IPS-18c (cell line): ENCODE measurements at regions not wholly inside any gene's neighbourhood (a gene's known extent, or its start where the extent isn't known, plus 50 kb on each side); places are given as distances from the start of the nearest gene placed in this dataset.
"Not testable (repeated sequence)": the region's sequence is repeated elsewhere in the genome, so short reads cannot be mapped to it uniquely, and the experiment has no call there.

Experiments
- H3K4me3 ChIP-seq: 2 replicates; pipeline ENCODE4 v1.7.0; 2013; ENCODE audit warnings: low read depth, mild to moderate bottlenecking, low read length, moderate library complexity; ENCODE audit not compliant: insufficient read depth
- H3K9me3 ChIP-seq: one replicate; pipeline ENCODE4 v1.6.1; 2013; ENCODE audit warnings: mild to moderate bottlenecking, low read length, moderate library complexity; ENCODE audit not compliant: control insufficient read depth, insufficient read depth

- H3K4me3 ChIP-seq: no peak overlapping the region
- H3K9me3 ChIP-seq: peaks cover 6% of the 10 kb centered on the region
Measured at GRCh38 chr15:31579976-31580375, 253.3 kb downstream of the KLF13 start.

DNA sequence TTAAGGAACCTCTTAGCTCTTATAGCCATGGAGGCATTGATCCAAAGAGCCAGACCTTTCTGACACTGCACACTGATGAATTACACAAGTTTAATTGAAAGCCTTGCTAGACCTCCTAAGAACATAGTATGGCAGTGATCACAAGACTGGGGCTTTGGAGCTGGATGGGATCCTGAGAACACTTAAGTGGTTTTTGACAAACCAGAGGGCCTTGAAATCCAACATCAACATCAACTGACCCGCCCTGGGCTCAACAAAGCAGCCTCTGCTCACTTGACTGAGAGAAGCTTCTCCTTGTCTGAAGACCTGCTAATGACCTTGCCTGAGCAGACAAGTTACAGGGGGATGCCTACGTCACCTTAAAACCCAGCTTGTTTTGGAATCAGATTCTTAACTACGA, 257.6 kb downstream of the KLF13 start:
- no peak overlapping the region for H3K4me3 ChIP-seq
- H3K9me3 ChIP-seq: peaks cover 6% of the 10 kb centered on the region

DNA sequence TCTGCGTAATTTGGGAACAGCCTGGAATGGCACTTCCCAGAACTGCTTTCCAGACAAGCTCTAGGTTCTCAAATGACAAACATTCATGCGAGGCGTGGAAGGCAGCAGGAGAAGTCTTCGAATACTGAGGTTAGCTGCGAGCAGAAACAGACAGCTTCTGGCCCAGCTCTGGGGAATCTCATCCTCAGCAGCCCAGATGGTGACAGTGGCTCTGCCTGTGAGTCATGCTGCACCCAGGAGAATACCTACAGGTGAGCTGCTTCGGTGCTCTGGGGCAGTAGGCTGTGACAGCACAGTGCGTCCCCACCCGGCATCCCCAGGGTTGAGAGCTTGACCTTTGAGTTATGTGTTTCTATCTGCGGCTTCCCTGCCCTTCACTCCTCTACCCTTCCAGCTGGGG, 258.6 kb downstream of the KLF13 start:
- H3K9me3 ChIP-seq: peaks cover 6% of the 10 kb centered on the region
- H3K4me3 ChIP-seq: no peak overlapping the region

GRCh38 chr15:31586841-31587240, 260.2 kb downstream of the KLF13 start:
- Histone ChIP-seq H3K4me3 (no peak overlapping the region), H3K9me3 (peaks cover 6% of the 10 kb centered on the region)

DNA sequence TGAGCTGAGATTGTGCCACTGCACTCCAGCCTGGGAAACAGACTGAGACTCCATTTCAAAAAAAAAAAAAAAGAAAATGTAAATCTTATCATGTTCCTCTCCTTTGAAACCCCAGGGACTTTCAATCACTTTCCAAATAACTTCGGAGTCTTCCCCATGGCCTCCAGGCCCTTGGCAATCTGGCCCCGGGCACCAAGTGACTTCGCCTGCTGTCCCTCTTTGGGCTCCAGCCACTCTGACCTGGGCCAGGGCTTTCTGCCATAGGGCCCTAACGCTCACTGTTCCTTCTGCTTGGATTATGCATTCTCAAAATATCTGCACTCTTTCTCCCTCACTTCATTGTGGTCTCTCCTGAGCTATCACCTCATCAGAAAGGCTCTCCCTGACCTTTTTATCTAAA, 260.9 kb downstream of the KLF13 start:
- Histone ChIP-seq H3K9me3 (peaks cover 3% of the 10 kb centered on the region), H3K4me3 (no peak overlapping the region)

DNA sequence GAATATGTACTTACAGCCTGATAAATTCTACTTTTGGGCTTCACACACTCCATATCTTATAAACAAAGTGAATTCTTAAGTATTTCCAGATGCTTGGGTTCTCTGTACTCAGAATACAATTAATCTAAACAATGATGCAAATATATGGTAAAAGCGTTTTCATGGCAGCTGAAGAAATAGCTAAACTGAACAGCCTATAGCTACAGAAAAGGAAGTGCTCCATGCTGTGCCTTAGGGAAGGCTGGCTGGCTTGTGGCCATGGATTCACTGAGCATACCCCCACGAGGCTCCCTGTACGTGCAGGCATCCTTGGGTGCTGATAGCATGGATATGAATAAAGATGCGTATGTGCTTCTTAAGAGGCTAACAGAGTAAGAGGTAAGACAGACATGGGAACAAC, 264.0 kb downstream of the KLF13 start:
- H3K9me3 ChIP-seq: peaks cover 2% of the 10 kb centered on the region
- no peak overlapping the region for H3K4me3 ChIP-seq

DNA sequence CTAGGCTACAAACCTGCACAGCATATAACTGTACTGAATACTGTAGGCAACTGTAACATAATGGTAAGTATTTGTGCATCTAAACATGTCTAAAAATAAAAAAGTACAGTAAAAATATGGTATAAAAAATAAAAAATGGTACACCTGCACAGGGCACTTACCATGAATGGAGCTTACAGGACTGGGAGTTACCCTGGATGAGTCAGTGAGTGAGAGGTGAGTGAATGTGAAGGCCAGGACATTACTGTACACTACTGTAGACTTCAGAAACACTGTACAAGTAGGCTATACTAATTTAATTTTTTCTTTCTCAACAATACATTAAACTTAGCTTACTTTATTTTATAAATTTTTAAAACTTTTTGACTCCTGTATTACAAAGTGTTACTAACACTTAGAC, 265.3 kb downstream of the KLF13 start:
- H3K9me3 ChIP-seq: peaks cover 2% of the 10 kb centered on the region

DNA sequence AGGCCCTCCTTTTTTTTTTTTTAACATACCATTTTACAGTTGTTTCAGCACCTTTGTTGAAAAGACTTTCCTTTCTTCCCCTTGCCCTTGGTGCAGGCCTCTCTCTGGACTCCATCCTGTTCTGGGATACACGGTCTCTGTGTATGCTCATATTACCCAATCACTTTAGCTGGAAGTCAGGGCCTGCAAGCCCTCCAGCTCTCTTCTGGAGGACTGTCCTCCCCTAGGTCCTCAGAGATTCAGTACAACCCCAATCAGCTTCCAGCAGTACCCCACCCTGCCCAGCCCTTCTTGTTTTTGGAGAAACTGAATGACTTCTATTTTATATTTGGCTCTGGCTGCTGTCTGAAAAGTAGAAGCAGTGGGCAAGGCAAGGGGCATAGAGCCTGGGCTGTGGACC, 270.8 kb downstream of the KLF13 start:
- peaks cover 2% of the 10 kb centered on the region for H3K9me3 ChIP-seq

More for the DNA sequence above, 265.3 kb downstream of the KLF13 start:
- no peak overlapping the region for H3K4me3 ChIP-seq

GRCh38 chr15:31598620-31599019, 272.0 kb downstream of the KLF13 start:
- no peak overlapping the region; the same call in 1 of the 2 replicates for H3K4me3 ChIP-seq
- no peaks in the 10 kb centered on the region for H3K9me3 ChIP-seq

More for the DNA sequence above, 270.8 kb downstream of the KLF13 start:
- H3K4me3 ChIP-seq: no peak overlapping the region

DNA sequence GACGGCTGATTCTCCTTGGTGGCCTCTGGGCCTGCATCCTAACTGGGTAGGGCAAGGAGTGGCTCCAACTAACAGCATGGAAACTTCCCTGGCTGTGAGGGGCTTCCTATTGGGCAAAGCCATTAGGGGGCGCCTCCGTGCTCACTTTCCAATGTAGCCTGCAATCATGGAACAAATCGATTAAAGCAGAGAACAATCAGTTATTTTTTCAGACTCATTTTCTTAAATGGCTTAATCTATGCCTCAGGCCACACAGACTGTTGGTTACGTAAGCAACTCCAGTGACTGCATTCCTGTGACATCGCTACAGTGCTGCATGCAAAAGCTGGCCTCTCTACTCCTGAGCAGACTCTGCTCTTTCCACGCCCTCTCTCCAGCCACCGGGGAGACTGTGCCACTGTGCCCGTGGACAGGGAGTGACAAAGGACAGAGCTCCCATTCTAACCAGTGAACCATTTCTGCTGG, 278.9 kb downstream of the KLF13 start:
- Histone ChIP-seq H3K9me3 (no peaks in the 10 kb centered on the region), H3K4me3 (no peak overlapping the region)

DNA sequence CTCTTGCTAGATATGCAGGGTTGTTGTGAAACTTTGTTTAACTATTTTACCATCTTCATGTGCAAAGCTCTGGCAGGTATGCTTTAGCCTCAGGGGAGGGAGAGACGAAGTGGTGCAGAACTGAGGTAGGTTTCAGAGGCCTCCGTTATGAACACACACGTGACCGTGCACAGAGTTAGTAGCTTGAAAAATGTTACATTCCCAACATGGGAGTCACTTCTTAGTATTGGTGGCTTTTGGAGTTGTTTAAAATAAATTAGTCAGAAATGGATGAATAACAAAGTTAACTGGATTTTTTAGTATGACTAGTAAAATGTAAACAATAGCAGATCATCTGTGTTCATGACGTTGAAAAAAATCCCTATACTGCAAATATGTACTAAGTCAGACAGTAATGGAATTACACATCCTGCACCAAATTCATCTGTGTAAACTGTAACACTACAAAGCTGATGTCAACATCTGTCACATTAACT, 279.6 kb downstream of the KLF13 start:
- H3K4me3 ChIP-seq: no peak overlapping the region
- no peaks in the 10 kb centered on the region for H3K9me3 ChIP-seq

- Histone ChIP-seq H3K9me3 (no peaks in the 10 kb centered on the region), H3K4me3 (no peak overlapping the region)
Measured at GRCh38 chr15:31606931-31607497, 280.4 kb downstream of the KLF13 start.

DNA sequence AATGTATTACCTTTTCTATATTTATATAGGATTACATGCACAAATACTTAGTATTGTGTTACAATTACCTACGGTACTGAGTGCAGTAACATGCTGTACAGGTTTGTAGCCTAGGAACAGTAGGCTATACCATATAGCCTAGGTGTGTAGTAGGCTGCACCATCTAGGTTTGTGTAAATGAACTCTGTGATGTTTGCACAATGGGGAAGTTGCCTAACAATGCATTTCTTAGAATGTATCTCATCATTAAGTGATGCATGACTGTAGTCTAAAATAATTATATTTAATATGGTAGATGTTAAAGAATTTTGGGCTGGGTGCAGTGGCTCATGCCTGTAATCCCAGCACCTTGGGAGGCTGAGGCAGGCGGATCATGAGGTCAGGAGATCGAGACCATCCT, 281.0 kb downstream of the KLF13 start:
- no peak overlapping the region for H3K4me3 ChIP-seq
- H3K9me3 ChIP-seq: no peaks in the 10 kb centered on the region

DNA sequence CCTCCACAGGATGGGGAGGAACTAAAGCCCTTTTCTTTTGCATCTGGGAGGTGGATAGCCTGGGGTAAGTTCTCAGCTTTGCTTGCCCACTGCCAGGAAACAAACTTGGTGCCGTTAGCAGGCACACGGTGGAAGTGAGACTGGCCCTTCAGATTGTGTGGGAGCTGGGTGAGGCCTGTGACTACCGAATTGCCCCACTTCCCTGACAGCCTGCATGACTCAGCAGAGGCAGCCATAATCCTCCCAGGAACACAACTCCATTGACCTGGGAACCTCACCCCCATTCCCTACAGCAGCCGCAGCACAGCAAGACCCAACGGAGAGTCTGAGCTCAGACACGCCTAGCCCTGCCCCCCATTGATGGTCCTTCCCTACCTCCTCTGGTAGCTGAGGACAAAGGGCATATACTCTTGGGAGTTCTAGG, 282.6 kb downstream of the KLF13 start:
- H3K4me3 ChIP-seq: no peak overlapping the region
- H3K9me3 ChIP-seq: no peaks in the 10 kb centered on the region

DNA sequence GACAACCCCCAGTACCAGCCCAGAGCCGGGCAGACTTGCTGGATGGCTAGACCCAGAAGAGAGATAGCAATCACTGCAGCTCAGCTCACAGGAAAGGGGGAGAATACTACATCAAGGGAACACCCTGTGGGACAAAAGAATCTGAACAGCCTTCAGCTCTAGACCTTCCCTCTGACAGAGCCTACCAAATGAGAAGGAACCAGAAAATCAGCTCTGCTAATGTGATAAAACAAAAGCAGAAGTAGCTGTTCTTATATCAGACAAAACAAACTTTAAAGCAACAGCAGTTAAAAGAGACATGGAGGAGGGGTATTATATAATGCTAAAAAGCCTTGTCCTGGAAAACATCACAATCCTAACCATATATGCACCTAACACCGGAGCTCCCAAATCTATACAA, 283.3 kb downstream of the KLF13 start:
- Histone ChIP-seq H3K9me3 (no peaks in the 10 kb centered on the region), H3K4me3 (no peak overlapping the region; the same call in 1 of the 2 replicates)

DNA sequence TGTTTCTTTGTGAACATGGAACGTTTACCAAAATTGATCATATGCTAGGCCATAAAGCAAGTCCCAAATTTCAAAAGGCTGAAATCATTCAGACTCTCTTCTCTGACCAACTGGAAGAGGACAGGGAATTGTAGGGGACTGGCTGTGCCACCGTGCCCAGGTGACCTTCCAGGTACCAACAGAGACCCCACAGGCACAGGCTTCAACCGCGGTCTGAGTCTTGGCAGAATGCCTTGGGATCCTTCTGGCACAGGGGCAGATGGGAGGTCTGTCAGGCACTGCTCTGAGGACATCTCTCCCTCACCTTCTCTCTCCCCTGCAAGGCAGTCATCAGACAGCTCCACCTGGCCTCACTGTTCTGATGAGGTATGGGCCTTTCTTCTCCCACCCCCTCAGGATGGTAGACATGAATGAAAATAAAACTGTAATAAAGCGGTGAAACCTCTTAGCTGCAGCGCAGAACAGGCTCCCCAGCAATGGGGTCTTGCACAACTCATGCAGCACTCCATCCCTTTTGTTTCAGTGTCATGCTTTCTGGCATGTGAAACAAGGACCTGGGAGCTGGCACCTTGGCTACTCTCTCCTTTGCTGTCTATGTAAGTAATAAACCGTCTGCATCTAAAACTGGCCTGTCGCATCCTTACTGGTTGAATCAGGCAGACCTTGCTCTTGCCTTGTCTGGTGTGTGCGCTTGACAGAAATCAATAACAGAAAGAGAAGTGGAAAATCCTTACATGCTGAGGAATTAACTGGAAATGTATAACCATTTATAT, 289.2 kb downstream of the KLF13 start:
- Histone ChIP-seq H3K4me3 (no peak overlapping the region), H3K9me3 (no peaks in the 10 kb centered on the region)

DNA sequence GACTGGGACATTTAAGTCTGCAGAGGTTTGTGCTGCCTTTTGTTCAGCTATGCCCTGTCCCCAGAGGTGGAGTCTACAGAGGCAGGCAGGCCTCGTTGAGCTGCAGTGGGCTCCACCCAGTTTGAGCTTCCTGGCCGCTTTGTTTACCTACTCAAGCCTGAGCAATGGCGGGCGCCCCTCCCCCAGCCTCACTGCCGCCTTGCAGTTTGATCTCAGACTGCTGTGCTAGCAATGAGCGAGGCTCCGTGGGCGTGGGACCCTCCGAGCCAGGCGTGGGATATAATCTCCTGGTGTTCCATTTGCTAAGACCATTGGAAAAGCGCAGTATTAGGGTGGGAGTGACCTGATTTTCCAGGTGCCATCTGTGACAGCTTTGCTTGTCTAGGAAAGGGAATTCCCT, 296.7 kb downstream of the KLF13 start:
- H3K4me3 ChIP-seq, H3K9me3 ChIP-seq: not testable (repeated sequence)

GRCh38 chr15:31624115-31624514, 297.5 kb downstream of the KLF13 start:
- not testable (repeated sequence) for H3K9me3 ChIP-seq, H3K4me3 ChIP-seq
